ENCODE measurements at regions not wholly inside any gene's neighbourhood (a gene's known extent, or its start where the extent isn't known, plus 50 kb on each side); places are given as distances from the start of the nearest gene placed in this dataset.

DNA sequence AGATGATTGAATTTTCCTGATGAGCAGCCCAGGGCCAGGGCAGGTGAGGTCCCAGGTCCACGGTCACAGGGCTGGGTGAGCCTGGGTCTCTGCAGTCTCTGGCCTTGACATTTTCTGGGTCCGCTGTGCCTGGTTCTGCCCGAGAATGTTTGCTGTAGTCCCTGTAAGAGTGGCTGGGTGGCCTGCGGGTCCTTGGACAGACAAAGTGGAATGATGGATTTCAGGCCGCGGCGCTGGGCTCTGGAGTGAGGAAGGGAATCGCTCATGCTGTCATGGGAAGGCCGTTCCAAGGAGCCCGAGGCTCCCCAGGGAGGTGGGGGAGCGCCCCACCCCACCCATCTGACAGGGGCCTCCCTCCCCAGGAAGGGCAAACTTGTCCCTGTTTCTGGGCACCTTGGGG is 153.5 kb upstream of the CIBAR2 start:
- Histone ChIP-seq H3K4me2 (ENCODE audit: low read depth, low read length, poor library complexity, severe bottlenecking) (no peak overlapping the region), H3K4me1 (ENCODE audit: insufficient read depth, low read length, poor library complexity, severe bottlenecking) (no peaks in the 10 kb centered on the region), H3K4me3 (ENCODE audit: low read length, poor library complexity, severe bottlenecking) (no peak overlapping the region), H3F3A (ENCODE audit: low read depth) (no peaks in the 10 kb centered on the region), H3K9me2 (replicated peaks; ENCODE audit: low read depth, low read length) (no peaks in the 10 kb centered on the region), H3K9ac (ENCODE audit: low read depth, low read length, poor library complexity, severe bottlenecking) (no peak overlapping the region), H4K20me1 (ENCODE audit: insufficient read depth, low read length, poor library complexity, severe bottlenecking) (no peaks in the 10 kb centered on the region), H3K27me3 (ENCODE audit: insufficient read depth, low read length, poor library complexity, severe bottlenecking) (no peaks in the 10 kb centered on the region), H3K9me3 (ENCODE audit: insufficient read depth, low read depth, low read length) (no peaks in the 10 kb centered on the region), H3K79me2 (ENCODE audit: insufficient read depth, low read length) (no peaks in the 10 kb centered on the region), H2AFZ (ENCODE audit: low read length) (no peak overlapping the region), H3K36me3 (ENCODE audit: insufficient read depth, low read length) (no peaks in the 10 kb centered on the region)
- TF ChIP-seq, protein P1, sequence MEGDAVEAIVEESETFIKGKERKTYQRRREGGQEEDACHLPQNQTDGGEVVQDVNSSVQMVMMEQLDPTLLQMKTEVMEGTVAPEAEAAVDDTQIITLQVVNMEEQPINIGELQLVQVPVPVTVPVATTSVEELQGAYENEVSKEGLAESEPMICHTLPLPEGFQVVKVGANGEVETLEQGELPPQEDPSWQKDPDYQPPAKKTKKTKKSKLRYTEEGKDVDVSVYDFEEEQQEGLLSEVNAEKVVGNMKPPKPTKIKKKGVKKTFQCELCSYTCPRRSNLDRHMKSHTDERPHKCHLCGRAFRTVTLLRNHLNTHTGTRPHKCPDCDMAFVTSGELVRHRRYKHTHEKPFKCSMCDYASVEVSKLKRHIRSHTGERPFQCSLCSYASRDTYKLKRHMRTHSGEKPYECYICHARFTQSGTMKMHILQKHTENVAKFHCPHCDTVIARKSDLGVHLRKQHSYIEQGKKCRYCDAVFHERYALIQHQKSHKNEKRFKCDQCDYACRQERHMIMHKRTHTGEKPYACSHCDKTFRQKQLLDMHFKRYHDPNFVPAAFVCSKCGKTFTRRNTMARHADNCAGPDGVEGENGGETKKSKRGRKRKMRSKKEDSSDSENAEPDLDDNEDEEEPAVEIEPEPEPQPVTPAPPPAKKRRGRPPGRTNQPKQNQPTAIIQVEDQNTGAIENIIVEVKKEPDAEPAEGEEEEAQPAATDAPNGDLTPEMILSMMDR (conservative IDR thresholded peaks at IDR 0.05; ENCODE audit: low read length) = no peak
- TF ChIP-seq EZH2phosphoT487 (IDR thresholded peaks at IDR 0.05; ENCODE audit: borderline replicate concordance) = no peak

DNA sequence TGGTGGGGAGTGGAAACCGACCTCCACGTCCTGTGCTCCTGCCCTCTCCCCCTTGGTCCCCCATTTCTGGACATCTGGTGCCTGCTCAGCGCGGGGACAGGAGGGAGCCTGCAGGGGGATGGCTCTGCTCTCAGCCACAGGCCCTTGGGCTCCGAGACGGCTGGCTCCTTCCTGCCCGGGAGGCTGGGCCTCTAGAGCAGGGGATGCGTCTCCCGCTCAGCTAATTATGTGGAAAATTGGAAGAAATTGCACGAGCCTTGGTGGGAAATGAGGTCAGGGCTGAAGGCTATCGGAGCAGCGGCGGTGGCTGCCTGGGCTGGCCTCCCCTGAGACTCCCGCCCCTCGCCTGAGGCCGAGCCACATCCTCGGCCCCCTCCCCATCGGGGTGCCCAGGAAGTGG is 154.6 kb upstream of the CIBAR2 start:
- Histone ChIP-seq H3F3A (ENCODE audit: low read depth) (no peaks in the 10 kb centered on the region), H2AFZ (ENCODE audit: low read length) (no peak overlapping the region), H3K4me3 (ENCODE audit: low read length, poor library complexity, severe bottlenecking) (no peak overlapping the region), H3K27me3 (ENCODE audit: insufficient read depth, low read length, poor library complexity, severe bottlenecking) (no peaks in the 10 kb centered on the region), H3K4me1 (ENCODE audit: insufficient read depth, low read length, poor library complexity, severe bottlenecking) (no peaks in the 10 kb centered on the region), H3K9me3 (ENCODE audit: insufficient read depth, low read depth, low read length) (no peaks in the 10 kb centered on the region), H4K20me1 (ENCODE audit: insufficient read depth, low read length, poor library complexity, severe bottlenecking) (no peaks in the 10 kb centered on the region), H3K79me2 (ENCODE audit: insufficient read depth, low read length) (no peaks in the 10 kb centered on the region), H3K9me2 (replicated peaks; ENCODE audit: low read depth, low read length) (no peaks in the 10 kb centered on the region), H3K4me2 (ENCODE audit: low read depth, low read length, poor library complexity, severe bottlenecking) (no peak overlapping the region), H3K9ac (ENCODE audit: low read depth, low read length, poor library complexity, severe bottlenecking) (no peak overlapping the region), H3K36me3 (ENCODE audit: insufficient read depth, low read length) (no peaks in the 10 kb centered on the region)
- no peak for TF ChIP-seq EZH2phosphoT487 (IDR thresholded peaks at IDR 0.05; ENCODE audit: borderline replicate concordance)
- TF ChIP-seq, protein P1 (conservative IDR thresholded peaks at IDR 0.05; ENCODE audit: low read length) = no peak

DNA sequence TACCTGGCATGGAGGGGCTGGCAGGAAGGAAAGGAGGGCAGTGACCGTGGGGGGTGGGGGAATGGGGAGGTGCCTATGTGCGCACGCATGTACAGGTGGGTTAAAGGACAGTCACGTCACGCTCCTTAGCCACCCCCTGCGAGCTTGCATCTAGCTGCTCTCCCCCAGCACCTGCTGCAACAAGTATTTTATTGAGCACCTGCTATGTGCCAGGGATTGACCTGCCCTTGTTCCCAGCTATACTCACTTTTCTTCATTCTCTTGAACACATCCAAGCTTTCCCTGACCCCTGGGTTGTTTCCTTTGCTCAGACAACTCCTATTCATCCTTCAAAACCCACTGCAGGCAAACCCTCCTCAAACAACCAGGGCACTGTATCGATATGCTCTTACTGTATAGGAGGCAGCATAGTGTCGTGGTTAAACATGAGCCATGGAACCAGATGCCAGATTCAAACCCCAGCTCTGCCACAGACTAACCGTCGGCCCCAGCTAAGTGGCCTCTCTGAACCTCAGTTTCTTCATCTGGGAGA is 155.2 kb upstream of the CIBAR2 start:
- Histone ChIP-seq H3K79me2 (ENCODE audit: insufficient read depth, low read length) (no peaks in the 10 kb centered on the region), H3K9me3 (ENCODE audit: insufficient read depth, low read depth, low read length) (no peaks in the 10 kb centered on the region), H3K9me2 (replicated peaks; ENCODE audit: low read depth, low read length) (no peaks in the 10 kb centered on the region), H3K9ac (ENCODE audit: low read depth, low read length, poor library complexity, severe bottlenecking) (no peak overlapping the region), H3K36me3 (ENCODE audit: insufficient read depth, low read length) (no peaks in the 10 kb centered on the region), H3F3A (ENCODE audit: low read depth) (no peaks in the 10 kb centered on the region), H4K20me1 (ENCODE audit: insufficient read depth, low read length, poor library complexity, severe bottlenecking) (no peaks in the 10 kb centered on the region), H3K27me3 (ENCODE audit: insufficient read depth, low read length, poor library complexity, severe bottlenecking) (no peaks in the 10 kb centered on the region), H3K4me1 (ENCODE audit: insufficient read depth, low read length, poor library complexity, severe bottlenecking) (no peaks in the 10 kb centered on the region), H3K4me2 (ENCODE audit: low read depth, low read length, poor library complexity, severe bottlenecking) (no peak overlapping the region), H3K4me3 (ENCODE audit: low read length, poor library complexity, severe bottlenecking) (no peak overlapping the region), H2AFZ (ENCODE audit: low read length) (no peak overlapping the region)
- TF ChIP-seq EZH2phosphoT487 (IDR thresholded peaks at IDR 0.05; ENCODE audit: borderline replicate concordance) = no peak
- TF ChIP-seq, protein P1 (conservative IDR thresholded peaks at IDR 0.05; ENCODE audit: low read length) = no peak

All from Loucy (cell line).